ENCODE measurements at regions not wholly inside any gene's neighbourhood (a gene's known extent, or its start where the extent isn't known, plus 50 kb on each side); places are given as distances from the start of the nearest gene placed in this dataset.
A peak's percentile ranks its signal among the peaks of the same experiment; 100 is the strongest.

DNA sequence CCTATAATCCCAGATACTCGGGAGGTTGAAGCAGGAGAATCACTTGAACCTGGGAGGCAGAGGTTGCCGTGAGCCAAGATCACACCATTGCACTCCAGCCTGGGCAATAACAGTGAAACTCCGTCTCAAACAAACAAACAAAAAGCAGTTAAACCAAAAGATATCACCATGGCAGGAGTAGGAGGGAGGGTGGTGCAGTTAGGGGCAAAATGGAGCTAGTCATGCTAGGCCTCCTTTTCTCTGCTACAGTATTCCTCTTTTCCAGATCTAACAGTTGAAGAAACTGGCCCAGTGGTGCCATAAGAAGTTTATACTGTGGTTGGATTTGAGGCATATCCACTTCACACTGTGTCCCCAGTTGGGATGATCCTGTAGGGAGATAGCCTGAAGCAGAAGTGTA, 261.6 kb downstream of the SKIDA1 start:
- H2BK5ac ChIP-seq (ENCODE audit: low read length) = no peak overlapping the region
- peak overlapping the region; percentile 44 for H3K23ac ChIP-seq (ENCODE audit: low read depth, low read length, poor library complexity)
- H2BK12ac ChIP-seq (ENCODE audit: low read length) = no peak overlapping the region
- H2AFZ ChIP-seq (ENCODE audit: low read length) = no peak overlapping the region
- no peak overlapping the region for H3K27ac ChIP-seq (replicated peaks; ENCODE audit: low read length)
- peak overlapping the region; percentile 66 for H2AK5ac ChIP-seq (ENCODE audit: low read depth, low read length)
- no peak overlapping the region for H4K8ac ChIP-seq (ENCODE audit: low read depth, low read length)
- peak overlapping the region; percentile 23 for H2BK15ac ChIP-seq (ENCODE audit: low read length)
- H3K9me3 ChIP-seq (replicated peaks in 1 of 2; ENCODE audit: control insufficient read depth in 2 of 2, insufficient read depth in 1 of 2, low read depth in 1 of 2, low read length in 2 of 2) = no peaks in the 10 kb centered on the region
- no peak overlapping the region for H3K18ac ChIP-seq (ENCODE audit: low read length)
- peaks cover 4% of the 10 kb centered on the region for H3K79me1 ChIP-seq (ENCODE audit: low read depth, low read length)
- H3K36me3 ChIP-seq (replicated peaks in 1 of 2; ENCODE audit: control insufficient read depth in 2 of 2, insufficient read depth in 2 of 2, low read length in 2 of 2) = no peaks in the 10 kb centered on the region
- no CpG with 5 or more reads among the region's 3 CpGs for WGBS, 2 donors (ENCODE audit: extremely low coverage in 2 of 2, insufficient read length in 2 of 2, insufficient replicate concordance in 1 of 2)
- H3K4me2 ChIP-seq (ENCODE audit: insufficient read depth, low read length, poor library complexity, severe bottlenecking) = no peak overlapping the region
- no peak overlapping the region for H2BK120ac ChIP-seq (ENCODE audit: low read depth, low read length)
- DNase-seq (ENCODE audit: low spot score) = no peak
- H3K4me1 ChIP-seq (ENCODE audit: control insufficient read depth in 2 of 2, insufficient read depth in 1 of 2, low read depth in 1 of 2, low read length in 2 of 2) = peaks cover 11 to 16% of the 10 kb centered on the region in 2 donors
- H3K27me3 ChIP-seq (ENCODE audit: control insufficient read depth in 3 of 3, insufficient read depth in 3 of 3, low read depth in 1 of 3, low read length in 3 of 3) = no peaks in the 10 kb centered on the region
- H3K9ac ChIP-seq (ENCODE audit: low read depth, low read length, poor library complexity) = no peak overlapping the region
- no peak overlapping the region for H4K91ac ChIP-seq (ENCODE audit: low read depth, low read length, poor library complexity)
- H3K4me3 ChIP-seq (ENCODE audit: low read length in 2 of 2) = no peak overlapping the region
- no peak overlapping the region for H3K14ac ChIP-seq (ENCODE audit: low read length)
- H3K4ac ChIP-seq (ENCODE audit: low read length) = no peak overlapping the region

DNA sequence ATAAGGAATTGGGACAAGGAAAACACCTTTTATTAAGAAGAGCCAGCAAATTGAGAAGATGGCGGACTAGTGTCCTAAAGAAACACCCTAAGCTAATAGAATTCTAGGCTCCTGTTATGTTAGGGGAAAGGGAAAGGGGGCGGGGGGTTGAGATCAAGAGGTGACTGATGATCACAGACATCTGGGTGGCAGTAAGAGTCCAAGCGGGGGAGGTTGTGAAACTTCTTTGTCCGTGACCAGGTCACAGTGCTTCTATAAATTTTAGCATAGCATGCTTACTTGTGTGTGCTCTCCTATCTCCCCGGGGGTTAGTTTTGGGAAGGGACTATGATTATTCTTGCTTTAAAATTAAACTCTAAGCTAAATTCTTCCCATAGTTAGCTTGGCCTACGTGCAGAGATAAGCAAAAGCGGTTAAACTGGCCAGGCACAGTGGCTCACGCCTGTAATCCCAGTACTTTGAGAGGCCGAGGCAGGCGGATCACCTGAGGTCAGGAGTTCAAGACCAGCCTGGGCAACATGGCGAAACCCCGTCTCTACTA, 262.1 kb downstream of the SKIDA1 start:
- Histone ChIP-seq H3K4ac (ENCODE audit: low read length) (no peak overlapping the region), H2BK120ac (ENCODE audit: low read depth, low read length) (no peak overlapping the region), H3K4me2 (ENCODE audit: insufficient read depth, low read length, poor library complexity, severe bottlenecking) (no peak overlapping the region), H3K18ac (ENCODE audit: low read length) (no peak overlapping the region), H2AFZ (ENCODE audit: low read length) (no peak overlapping the region), H3K27ac (replicated peaks; ENCODE audit: low read length) (no peak overlapping the region), H3K9ac (ENCODE audit: low read depth, low read length, poor library complexity) (no peak overlapping the region), H4K91ac (ENCODE audit: low read depth, low read length, poor library complexity) (no peak overlapping the region), H3K14ac (ENCODE audit: low read length) (no peak overlapping the region), H3K4me1 (ENCODE audit: control insufficient read depth in 2 of 2, insufficient read depth in 1 of 2, low read depth in 1 of 2, low read length in 2 of 2) (peaks cover 11 to 16% of the 10 kb centered on the region in 2 donors), H3K9me3 (replicated peaks in 1 of 2; ENCODE audit: control insufficient read depth in 2 of 2, insufficient read depth in 1 of 2, low read depth in 1 of 2, low read length in 2 of 2) (no peaks in the 10 kb centered on the region), H3K23ac (ENCODE audit: low read depth, low read length, poor library complexity) (no peak overlapping the region), H3K27me3 (ENCODE audit: control insufficient read depth in 3 of 3, insufficient read depth in 3 of 3, low read depth in 1 of 3, low read length in 3 of 3) (no peaks in the 10 kb centered on the region), H2BK5ac (ENCODE audit: low read length) (no peak overlapping the region), H2BK12ac (ENCODE audit: low read length) (no peak overlapping the region), H2AK5ac (ENCODE audit: low read depth, low read length) (no peak overlapping the region), H3K79me1 (ENCODE audit: low read depth, low read length) (peaks cover 4% of the 10 kb centered on the region), H3K4me3 (ENCODE audit: low read length in 2 of 2) (no peak overlapping the region), H4K8ac (ENCODE audit: low read depth, low read length) (no peak overlapping the region), H3K36me3 (replicated peaks in 1 of 2; ENCODE audit: control insufficient read depth in 2 of 2, insufficient read depth in 2 of 2, low read length in 2 of 2) (no peaks in the 10 kb centered on the region), H2BK15ac (ENCODE audit: low read length) (no peak overlapping the region)
- no peak for DNase-seq (ENCODE audit: low spot score)
- WGBS, 2 donors (ENCODE audit: extremely low coverage in 2 of 2, insufficient read length in 2 of 2, insufficient replicate concordance in 1 of 2) = no CpG with 5 or more reads among the region's 12 CpGs

DNA sequence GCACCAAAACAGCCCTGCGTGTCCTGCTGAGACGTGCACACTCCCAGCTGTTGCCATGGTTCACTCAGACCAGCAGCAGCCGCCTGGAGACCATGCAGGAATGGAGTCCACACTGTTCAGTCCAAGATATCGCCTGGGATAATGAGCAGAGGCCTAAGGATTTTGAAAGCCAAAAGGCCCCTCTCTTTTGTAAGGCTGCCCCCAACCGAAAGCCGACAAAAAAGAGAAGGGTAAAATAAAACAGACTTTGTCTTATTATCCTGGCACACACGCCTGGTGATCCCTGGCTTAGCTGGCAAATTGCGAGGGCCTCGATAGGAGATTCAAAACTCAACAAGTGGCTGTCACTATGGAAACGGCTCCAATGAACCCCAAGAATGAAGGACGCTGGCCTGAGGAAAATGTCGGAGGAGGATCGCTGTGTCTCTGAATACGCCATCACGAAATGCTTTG, 263.6 kb downstream of the SKIDA1 start:
- Histone ChIP-seq H3K27ac (replicated peaks; ENCODE audit: low read length) (no peak overlapping the region), H3K4me2 (ENCODE audit: insufficient read depth, low read length, poor library complexity, severe bottlenecking) (no peak overlapping the region), H3K9me3 (replicated peaks in 1 of 2; ENCODE audit: control insufficient read depth in 2 of 2, insufficient read depth in 1 of 2, low read depth in 1 of 2, low read length in 2 of 2) (no peaks in the 10 kb centered on the region), H3K4me3 (ENCODE audit: low read length in 2 of 2) (peak overlapping the region in 1 of 2 donors; percentile 16), H3K23ac (ENCODE audit: low read depth, low read length, poor library complexity) (no peak overlapping the region), H3K14ac (ENCODE audit: low read length) (no peak overlapping the region), H4K8ac (ENCODE audit: low read depth, low read length) (no peak overlapping the region), H3K36me3 (replicated peaks in 1 of 2; ENCODE audit: control insufficient read depth in 2 of 2, insufficient read depth in 2 of 2, low read length in 2 of 2) (no peaks in the 10 kb centered on the region), H3K4ac (ENCODE audit: low read length) (no peak overlapping the region), H2BK5ac (ENCODE audit: low read length) (peak overlapping the region; percentile 19), H3K18ac (ENCODE audit: low read length) (no peak overlapping the region), H4K91ac (ENCODE audit: low read depth, low read length, poor library complexity) (no peak overlapping the region), H2AK5ac (ENCODE audit: low read depth, low read length) (no peak overlapping the region), H2BK15ac (ENCODE audit: low read length) (no peak overlapping the region), H3K27me3 (ENCODE audit: control insufficient read depth in 3 of 3, insufficient read depth in 3 of 3, low read depth in 1 of 3, low read length in 3 of 3) (no peaks in the 10 kb centered on the region), H3K79me1 (ENCODE audit: low read depth, low read length) (peaks cover 4% of the 10 kb centered on the region), H3K9ac (ENCODE audit: low read depth, low read length, poor library complexity) (no peak overlapping the region), H2AFZ (ENCODE audit: low read length) (peak overlapping the region; percentile 88), H2BK12ac (ENCODE audit: low read length) (no peak overlapping the region), H2BK120ac (ENCODE audit: low read depth, low read length) (no peak overlapping the region), H3K4me1 (ENCODE audit: control insufficient read depth in 2 of 2, insufficient read depth in 1 of 2, low read depth in 1 of 2, low read length in 2 of 2) (peaks cover 11 to 16% of the 10 kb centered on the region in 2 donors)
- no CpG with 5 or more reads among the region's 15 CpGs for WGBS, 2 donors (ENCODE audit: extremely low coverage in 2 of 2, insufficient read length in 2 of 2, insufficient replicate concordance in 1 of 2)
- no peak for DNase-seq (ENCODE audit: low spot score)

DNA sequence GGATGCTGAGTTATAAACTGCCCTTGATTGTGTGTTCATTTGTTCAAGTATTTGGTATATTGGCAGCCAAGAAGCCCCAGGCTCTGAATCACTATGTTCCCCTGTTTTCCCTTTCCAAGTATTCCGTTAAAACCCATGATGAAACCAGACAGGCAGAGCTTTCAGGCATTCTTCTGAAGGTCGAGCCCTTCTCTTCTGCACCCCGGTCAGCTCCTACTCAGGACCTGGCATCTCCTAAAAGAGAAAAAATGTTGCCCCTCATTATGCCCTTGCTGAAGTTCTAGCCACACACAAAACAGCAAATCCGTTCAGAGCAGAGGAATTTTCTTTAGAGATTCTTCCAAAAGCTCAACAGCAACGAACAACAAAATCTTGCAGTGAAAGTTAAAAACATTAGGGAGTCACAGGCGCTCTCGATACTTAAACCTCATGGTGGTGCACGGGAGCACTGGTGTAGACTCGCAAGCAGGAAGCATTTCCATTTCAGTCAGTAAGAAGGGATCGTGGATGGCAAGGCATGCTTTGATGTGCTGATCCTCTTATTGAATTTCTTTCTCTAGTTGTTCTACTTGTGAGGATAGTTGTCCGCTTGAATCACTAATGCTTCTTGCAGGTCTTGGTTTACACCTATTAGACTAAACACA, 264.9 kb downstream of the SKIDA1 start:
- no peak overlapping the region for H3K14ac ChIP-seq (ENCODE audit: low read length)
- no CpG with 5 or more reads among the region's 11 CpGs for WGBS, 2 donors (ENCODE audit: extremely low coverage in 2 of 2, insufficient read length in 2 of 2, insufficient replicate concordance in 1 of 2)
- H3K4me2 ChIP-seq (ENCODE audit: insufficient read depth, low read length, poor library complexity, severe bottlenecking) = no peak overlapping the region
- H3K9me3 ChIP-seq (replicated peaks in 1 of 2; ENCODE audit: control insufficient read depth in 2 of 2, insufficient read depth in 1 of 2, low read depth in 1 of 2, low read length in 2 of 2) = no peaks in the 10 kb centered on the region
- H2AFZ ChIP-seq (ENCODE audit: low read length) = peak overlapping the region; percentile 3
- no peak for DNase-seq (ENCODE audit: low spot score)
- H3K4me1 ChIP-seq (ENCODE audit: control insufficient read depth in 2 of 2, insufficient read depth in 1 of 2, low read depth in 1 of 2, low read length in 2 of 2) = peaks cover 11 to 16% of the 10 kb centered on the region in 2 donors
- no peak overlapping the region for H3K18ac ChIP-seq (ENCODE audit: low read length)
- H3K4me3 ChIP-seq (ENCODE audit: low read length in 2 of 2) = no peak overlapping the region
- no peak overlapping the region for H4K8ac ChIP-seq (ENCODE audit: low read depth, low read length)
- H2BK12ac ChIP-seq (ENCODE audit: low read length) = no peak overlapping the region
- no peak overlapping the region for H3K23ac ChIP-seq (ENCODE audit: low read depth, low read length, poor library complexity)
- no peak overlapping the region for H3K4ac ChIP-seq (ENCODE audit: low read length)
- H2AK5ac ChIP-seq (ENCODE audit: low read depth, low read length) = no peak overlapping the region
- no peak overlapping the region for H4K91ac ChIP-seq (ENCODE audit: low read depth, low read length, poor library complexity)
- H2BK15ac ChIP-seq (ENCODE audit: low read length) = no peak overlapping the region
- H2BK5ac ChIP-seq (ENCODE audit: low read length) = no peak overlapping the region
- H3K79me1 ChIP-seq (ENCODE audit: low read depth, low read length) = peaks cover 4% of the 10 kb centered on the region
- H3K9ac ChIP-seq (ENCODE audit: low read depth, low read length, poor library complexity) = no peak overlapping the region
- no peaks in the 10 kb centered on the region for H3K36me3 ChIP-seq (replicated peaks in 1 of 2; ENCODE audit: control insufficient read depth in 2 of 2, insufficient read depth in 2 of 2, low read length in 2 of 2)
- no peak overlapping the region for H2BK120ac ChIP-seq (ENCODE audit: low read depth, low read length)
- no peaks in the 10 kb centered on the region for H3K27me3 ChIP-seq (ENCODE audit: control insufficient read depth in 3 of 3, insufficient read depth in 3 of 3, low read depth in 1 of 3, low read length in 3 of 3)
- H3K27ac ChIP-seq (replicated peaks; ENCODE audit: low read length) = no peak overlapping the region

All from neuronal stem cell (in vitro differentiated cells).